Fibroblast of the aortic adventitia (primary cell): ENCODE measurements at regions not wholly inside any gene's neighbourhood (a gene's known extent, or its start where the extent isn't known, plus 50 kb on each side); places are given as distances from the start of the nearest gene placed in this dataset.
"Not testable (repeated sequence)": the region's sequence is repeated elsewhere in the genome, so short reads cannot be mapped to it uniquely, and the experiment has no call there.

ENCODE experiments used
- DNase-seq: peaks from one replicate; pipeline ENCODE4 v3.0.0-alpha.2; 2010; ENCODE audit warnings: low read depth
- H3K4me3 ChIP-seq: 2 replicates; pipeline ENCODE4 v1.5.1; 2011; ENCODE audit warnings: low read depth, mild to moderate bottlenecking, control low read depth, low read length, moderate library complexity
- TF ChIP-seq, protein P1 (sequence below): IDR thresholded peaks from 2 replicates; pipeline ENCODE4 v1.5.1; 2011; ENCODE audit warnings: mild to moderate bottlenecking, low read length, control low read depth, inconsistent platforms; ENCODE audit not compliant: insufficient read depth

DNA sequence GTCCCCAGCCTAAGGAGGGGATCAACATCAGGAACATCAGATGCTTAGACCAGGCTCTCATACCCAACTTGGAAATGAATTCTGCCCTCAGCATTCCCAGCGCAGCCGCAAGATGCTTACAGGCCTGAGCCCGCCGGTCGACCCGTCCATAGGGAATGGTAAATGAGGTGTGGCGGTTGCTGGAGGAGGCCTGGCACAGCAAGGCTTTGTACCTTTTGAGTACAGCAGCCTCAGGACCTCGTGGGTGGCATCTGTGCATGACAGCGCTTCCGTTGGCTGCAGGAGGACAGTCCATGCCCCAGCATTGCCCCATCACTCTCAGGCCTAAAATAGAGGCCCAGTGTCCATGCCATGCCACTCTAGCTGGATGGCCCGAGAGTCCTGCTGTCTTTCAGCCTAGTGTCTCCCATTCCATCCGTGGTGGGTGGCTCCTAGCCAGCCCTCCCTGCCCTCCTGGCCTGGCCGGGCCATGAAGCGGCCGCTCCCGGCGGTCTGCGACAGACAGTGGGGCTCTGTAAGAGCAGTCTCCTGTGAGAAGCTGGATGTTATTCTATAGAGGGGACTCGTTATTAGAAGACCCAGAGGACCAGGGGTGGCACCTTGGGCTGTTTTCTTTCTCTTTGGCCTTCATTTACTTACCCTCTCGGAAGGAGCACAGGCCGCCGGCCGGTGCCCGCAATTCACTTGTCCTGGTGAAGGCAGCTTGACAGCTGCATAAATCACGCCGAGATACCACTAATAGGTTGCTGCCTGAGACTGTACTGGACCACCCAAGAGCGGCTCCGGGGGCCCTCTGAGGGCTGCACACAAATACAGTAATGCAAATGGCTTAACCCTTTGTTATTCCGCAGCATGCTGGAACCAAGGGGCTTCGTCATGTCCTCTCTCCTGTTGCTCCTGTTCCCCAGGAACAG, 223.5 kb upstream of the TUT7 start:
- TF ChIP-seq, protein P1, sequence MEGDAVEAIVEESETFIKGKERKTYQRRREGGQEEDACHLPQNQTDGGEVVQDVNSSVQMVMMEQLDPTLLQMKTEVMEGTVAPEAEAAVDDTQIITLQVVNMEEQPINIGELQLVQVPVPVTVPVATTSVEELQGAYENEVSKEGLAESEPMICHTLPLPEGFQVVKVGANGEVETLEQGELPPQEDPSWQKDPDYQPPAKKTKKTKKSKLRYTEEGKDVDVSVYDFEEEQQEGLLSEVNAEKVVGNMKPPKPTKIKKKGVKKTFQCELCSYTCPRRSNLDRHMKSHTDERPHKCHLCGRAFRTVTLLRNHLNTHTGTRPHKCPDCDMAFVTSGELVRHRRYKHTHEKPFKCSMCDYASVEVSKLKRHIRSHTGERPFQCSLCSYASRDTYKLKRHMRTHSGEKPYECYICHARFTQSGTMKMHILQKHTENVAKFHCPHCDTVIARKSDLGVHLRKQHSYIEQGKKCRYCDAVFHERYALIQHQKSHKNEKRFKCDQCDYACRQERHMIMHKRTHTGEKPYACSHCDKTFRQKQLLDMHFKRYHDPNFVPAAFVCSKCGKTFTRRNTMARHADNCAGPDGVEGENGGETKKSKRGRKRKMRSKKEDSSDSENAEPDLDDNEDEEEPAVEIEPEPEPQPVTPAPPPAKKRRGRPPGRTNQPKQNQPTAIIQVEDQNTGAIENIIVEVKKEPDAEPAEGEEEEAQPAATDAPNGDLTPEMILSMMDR: no peak
- H3K4me3 ChIP-seq: no peak overlapping the region
- DNase-seq: no peak

DNA sequence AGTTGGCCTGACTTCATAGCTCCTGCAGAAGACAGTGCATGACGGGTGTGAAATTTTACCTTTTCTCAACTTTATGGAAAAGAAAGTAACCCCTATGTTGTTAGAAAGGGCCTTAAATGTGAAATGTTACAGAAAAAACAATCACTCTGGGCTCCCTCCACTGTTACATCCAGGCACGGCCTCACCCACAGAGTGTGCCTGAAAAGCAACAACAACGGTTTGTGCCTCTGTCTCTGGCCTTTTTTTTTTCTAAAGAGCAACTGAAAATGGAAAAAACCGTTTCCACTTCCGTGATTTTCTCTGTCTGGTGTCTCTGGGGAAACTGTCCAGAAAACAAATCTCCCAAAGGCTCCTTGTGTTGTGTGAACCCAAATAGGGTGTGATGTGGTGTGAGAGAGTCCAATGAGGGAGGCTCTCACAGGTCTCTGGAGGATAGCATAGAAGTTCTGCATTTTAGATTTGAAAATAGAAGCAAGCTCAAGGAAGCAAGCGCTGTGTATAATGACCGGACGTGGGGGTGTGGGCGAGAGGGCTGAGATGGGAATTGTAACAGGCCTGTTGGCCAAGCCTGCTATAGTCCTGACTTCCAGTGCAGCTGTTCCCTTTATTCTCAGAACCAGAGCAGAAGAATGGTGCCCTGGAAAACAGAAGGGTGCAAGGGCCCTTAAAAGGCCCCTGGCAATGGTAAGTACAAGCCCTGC, 221.8 kb upstream of the TUT7 start:
- no peak overlapping the region for H3K4me3 ChIP-seq
- no peak for DNase-seq
- TF ChIP-seq, protein P1: no peak

DNA sequence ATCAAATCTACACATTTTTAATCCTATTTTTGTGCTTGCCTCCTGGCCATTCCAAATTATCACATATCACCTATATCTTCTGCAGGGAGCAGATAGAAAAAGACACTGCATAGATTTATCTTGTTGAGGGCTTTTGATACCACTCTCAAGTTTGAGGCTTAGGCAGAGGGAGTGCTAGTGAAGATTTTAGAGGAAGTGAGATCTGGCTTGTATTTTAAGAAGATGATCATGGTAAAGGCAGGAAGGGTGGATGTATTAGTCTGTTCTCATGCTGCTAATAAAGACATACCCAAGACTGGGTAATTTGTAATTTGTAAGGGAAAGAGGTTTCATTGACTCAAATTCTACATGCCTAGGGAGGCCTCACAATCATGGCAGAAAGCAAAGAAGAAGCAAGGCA, 220.9 kb upstream of the TUT7 start:
- TF ChIP-seq, protein P1: no peak
- H3K4me3 ChIP-seq: no peak overlapping the region
- DNase-seq: no peak

DNA sequence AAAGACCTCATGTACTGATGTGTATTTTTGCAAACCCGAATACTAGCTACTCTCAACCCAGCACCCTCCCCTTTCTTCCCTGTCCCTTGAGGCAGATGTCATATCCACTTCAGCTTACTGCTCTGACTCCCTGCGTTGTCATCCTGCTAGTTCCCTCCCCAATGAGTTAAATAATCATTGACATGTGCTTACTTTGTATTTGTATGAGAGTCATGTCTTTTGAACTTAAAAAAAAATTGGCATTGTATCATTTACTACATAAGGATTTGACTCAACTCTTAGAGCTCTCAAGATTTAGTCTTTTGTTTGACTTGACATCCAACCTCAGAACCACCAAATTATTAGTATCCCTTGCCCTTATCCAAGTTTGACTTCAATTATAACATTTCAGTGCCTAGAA, 219.7 kb upstream of the TUT7 start:
- H3K4me3 ChIP-seq: no peak overlapping the region
- TF ChIP-seq, protein P1: no peak
- peak; percentile 26 for DNase-seq

DNA sequence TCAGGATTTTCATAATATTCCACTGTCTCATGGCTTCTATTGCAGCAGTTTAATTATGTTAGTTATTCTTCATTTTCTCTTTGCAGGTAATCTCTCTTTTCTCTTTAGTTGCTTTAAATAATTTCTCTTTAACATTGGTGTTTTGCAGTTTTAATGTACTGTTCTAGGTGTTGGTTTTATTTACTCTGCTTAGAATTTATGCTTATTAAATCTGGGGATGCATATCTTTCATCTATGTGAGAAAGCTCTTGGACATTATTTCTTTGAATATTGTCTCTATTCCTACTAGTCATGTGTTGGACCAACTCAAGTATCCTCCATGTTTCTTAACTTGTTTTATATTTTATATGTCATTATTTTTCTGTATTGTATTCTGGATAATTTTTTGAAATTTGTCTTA, 218.7 kb upstream of the TUT7 start:
- TF ChIP-seq, protein P1: no peak
- no peak for DNase-seq
- H3K4me3 ChIP-seq: no peak overlapping the region

DNA sequence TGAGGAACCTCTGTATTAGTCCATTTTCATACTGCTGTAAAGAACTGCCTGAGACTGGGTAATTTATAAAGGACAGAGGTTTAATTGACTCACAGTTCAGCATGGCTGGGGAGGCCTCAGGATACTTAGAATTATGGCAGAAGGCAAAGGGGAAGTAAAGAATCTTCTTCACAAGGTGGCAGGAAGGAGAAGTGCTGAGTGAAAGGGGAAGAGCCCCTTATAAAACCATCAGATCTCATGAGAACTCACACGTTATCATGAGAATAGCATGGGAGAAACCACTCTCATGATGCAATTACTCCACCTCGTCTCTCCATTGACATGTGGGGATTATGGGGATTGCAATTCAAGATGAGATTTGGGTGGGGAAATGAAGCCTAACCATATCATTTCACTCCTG, 211.4 kb upstream of the TUT7 start:
- DNase-seq, H3K4me3 ChIP-seq: not testable (repeated sequence)

DNA sequence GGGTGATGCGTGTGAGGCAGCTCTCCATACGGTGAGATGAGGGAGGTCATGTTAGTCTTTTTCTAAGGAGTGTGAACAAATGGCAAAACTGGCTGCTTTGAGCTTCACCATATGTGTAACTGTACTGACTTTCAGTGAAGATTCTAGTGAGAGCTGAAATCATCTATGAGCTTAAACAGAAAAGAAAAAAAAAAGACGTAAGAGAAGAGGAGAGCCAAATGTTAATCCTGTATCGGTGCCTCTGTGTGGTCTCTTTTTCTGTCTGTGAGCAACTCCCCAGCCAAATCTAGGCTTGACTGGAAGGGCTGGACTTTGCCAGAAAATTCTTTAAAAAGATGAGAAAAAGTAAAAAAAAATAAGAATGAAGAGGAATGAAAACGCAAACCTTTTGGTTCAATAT, 209.7 kb upstream of the TUT7 start:
- TF ChIP-seq, protein P1: no peak
- no peak overlapping the region for H3K4me3 ChIP-seq
- no peak for DNase-seq
